Stimulated activated naive CD8-positive, alpha-beta T cell treated with anti-CD3 and anti-CD28 coated beads, Interleukin-15, amount 100 ng/mL, for 72 hours (primary cell): ENCODE measurements at regions not wholly inside any gene's neighbourhood (a gene's known extent, or its start where the extent isn't known, plus 50 kb on each side); places are given as distances from the start of the nearest gene placed in this dataset.

Experiments used
- ATAC-seq: fragments of 150-1000 bp; cut with Tn5 transposase; 2 replicates; pipeline ENCODE4 v1.10.0; 2021; ENCODE audit warnings: mild to moderate bottlenecking, moderate library complexity
- DNase-seq, 2 donors: peaks; one replicate each; pipeline ENCODE4 v3.0.0; 2021 to 2022
- H3K27ac Mint-ChIP-seq, 2 donors: one replicate each; pipeline ENCODE4 v1.8.0; 2022; ENCODE audit warnings: mild to moderate bottlenecking in 2 of 2, mixed read lengths in 2 of 2, moderate library complexity in 2 of 2
- H3K27me3 Mint-ChIP-seq: one replicate; pipeline ENCODE4 v1.8.0; 2022; ENCODE audit warnings: mixed read lengths
- H3K4me1 Mint-ChIP-seq: one replicate; pipeline ENCODE4 v1.8.0; 2022; ENCODE audit warnings: mild to moderate bottlenecking, mixed read lengths
- H3K4me3 Mint-ChIP-seq, 2 donors: one replicate each; pipeline ENCODE4 v1.8.0; 2022; ENCODE audit warnings: mild to moderate bottlenecking in 2 of 2, mixed read lengths in 2 of 2, moderate library complexity in 1 of 2
- H3K9me3 Mint-ChIP-seq, 2 donors: one replicate each; pipeline ENCODE4 v1.8.0; 2022; ENCODE audit warnings: mixed read lengths in 2 of 2

DNA sequence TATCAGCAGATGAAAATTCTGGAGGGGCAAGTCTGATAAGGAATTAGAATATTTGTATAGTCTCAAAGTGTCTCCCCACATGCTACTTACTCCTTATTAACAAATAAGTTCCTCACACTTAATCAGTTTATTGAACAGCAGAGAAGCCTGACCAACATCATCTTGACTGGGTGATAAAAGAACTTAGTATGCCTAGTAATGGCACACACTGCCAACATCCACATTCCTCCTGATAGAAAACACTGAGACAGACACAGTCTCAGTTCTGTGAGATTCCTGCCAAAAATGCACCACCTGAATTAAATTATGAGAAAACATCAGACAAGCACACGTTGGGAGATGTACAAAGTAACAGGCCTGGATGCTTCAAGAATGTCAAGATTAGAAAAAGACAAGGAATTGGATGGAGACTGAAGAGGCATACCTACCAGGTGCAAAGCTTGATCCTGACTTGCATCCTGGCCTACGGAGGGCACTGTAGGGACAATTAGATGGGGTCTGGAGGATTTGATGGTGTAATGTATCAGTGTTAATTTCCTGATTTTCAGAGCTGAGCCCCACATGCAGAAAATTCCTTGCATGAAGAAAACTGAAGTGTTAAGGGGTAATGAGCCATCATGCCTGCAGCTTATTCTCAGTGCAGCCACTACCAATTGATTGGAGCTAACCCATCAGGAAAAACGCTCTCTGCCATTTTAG is 200.4 kb upstream of the SH3BP4 start:
- Mint-ChIP-seq H3K27me3 (peaks cover 6% of the 10 kb centered on the region), H3K27ac (no peak overlapping the region), H3K4me1 (no peaks in the 10 kb centered on the region), H3K9me3 (peaks cover 0 to 8% of the 10 kb centered on the region in 2 donors), H3K4me3 (no peak overlapping the region)
- no peak for DNase-seq
- ATAC-seq, result no peak

DNA sequence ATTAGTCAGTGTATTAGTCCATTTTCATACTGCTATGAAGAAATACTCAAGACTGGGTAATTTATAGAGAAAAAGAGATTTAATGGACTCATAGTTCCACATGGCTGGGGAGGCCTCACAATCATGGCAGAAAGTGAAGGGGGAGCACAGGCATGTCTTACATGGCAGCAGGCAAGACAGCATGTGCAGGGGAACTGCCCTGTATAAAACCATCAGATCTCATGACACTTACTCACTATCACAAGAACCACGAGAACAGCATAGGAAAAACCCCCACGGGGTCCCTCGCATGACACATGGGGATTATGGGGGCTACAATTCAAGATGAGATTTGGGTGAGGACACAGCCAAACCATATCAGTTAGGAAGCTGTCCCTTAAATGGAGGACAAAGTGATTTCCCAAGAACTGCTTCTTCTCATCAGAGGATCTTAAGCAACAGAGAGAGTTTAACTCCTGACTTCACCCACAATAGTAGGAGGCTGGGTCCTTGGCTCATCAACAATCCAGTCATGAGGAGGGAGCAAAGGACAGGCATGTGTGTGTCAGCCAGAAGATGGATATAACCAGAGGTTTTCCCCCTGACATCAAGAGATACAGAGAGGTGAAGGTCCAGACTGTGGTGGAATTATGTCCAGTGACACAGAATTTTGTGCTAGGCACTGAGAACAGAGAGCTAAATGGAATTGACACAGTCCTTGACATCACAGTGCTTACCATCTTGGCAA is 203.8 kb upstream of the SH3BP4 start:
- H3K27me3 Mint-ChIP-seq, result no peaks in the 10 kb centered on the region

DNA sequence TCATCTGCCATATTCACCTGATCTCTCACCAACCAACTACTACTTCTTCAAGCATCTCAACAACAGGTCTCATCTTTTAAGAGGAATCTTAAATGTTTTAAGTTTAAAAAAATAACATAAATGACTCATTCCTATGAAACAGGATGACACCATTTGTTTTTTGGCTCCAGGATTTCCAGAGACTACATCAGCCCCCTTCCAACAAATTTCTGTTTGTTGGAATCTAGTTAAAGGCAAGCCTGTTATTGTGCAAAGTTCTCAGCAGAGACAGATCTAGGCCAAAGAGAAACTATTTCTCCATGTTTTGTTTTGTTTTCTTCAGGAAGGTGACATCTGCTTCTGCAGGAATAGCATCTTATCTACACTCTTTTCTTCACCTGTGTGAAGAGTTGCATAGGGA is 204.8 kb upstream of the SH3BP4 start:
- Mint-ChIP-seq H3K9me3 (no peaks in the 10 kb centered on the region), H3K27me3 (no peaks in the 10 kb centered on the region), H3K4me1 (no peaks in the 10 kb centered on the region), H3K27ac (no peak overlapping the region), H3K4me3 (no peak overlapping the region)
- ATAC-seq (no peak), DNase-seq (no peak)

More for the DNA sequence above, 203.8 kb upstream of the SH3BP4 start:
- ATAC-seq (no peak), DNase-seq (no peak)
- Mint-ChIP-seq H3K9me3 (no peaks in the 10 kb centered on the region), H3K4me3 (no peak overlapping the region), H3K27ac (no peak overlapping the region), H3K4me1 (no peaks in the 10 kb centered on the region)

DNA sequence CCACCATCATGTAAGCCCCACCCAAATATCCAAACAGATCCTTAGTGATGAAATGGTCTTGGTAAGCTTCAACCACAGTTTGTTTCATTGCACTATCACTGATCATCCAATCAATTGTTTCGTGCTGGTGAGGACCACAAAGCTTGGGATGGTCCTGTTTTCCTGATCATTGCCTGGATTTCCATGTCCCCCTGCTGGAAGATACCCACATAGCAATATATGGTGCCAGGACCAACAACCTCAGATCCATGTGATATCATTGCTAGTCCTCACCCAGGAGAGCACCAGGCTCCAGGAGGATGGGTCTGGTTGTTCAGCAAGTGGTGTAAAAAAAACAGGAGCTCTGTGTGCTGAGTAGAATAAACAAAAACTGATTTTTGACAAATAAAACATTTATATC is 206.5 kb upstream of the SH3BP4 start:
- H3K27me3 Mint-ChIP-seq, result no peaks in the 10 kb centered on the region
- H3K4me1 Mint-ChIP-seq, result no peaks in the 10 kb centered on the region
- no peak overlapping the region for H3K4me3 Mint-ChIP-seq
- H3K9me3 Mint-ChIP-seq, result no peaks in the 10 kb centered on the region
- no peak for DNase-seq
- H3K27ac Mint-ChIP-seq, result no peak overlapping the region
- no peak for ATAC-seq

DNA sequence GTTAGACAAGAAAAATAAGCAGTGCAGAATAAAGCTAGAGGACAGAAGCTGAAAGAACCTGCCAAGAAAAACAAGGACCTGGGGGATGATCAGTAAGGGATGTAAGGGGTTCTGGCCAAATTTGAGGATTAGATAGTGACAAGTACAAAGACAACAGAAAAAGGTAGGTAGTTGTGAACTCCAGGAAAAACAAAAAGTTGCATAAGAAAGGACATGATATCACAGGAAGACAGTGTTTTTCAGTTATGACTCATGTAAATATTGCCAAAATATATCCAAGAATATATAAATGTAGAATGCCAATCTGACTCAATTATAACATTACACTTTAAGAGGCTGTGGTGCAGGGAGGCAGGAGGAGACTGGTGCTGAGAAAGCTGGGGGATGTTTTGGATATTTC is 209.8 kb upstream of the SH3BP4 start:
- Mint-ChIP-seq H3K9me3 (no peaks in the 10 kb centered on the region), H3K4me1 (no peaks in the 10 kb centered on the region), H3K27ac (no peak overlapping the region), H3K4me3 (no peak overlapping the region), H3K27me3 (peaks cover 16% of the 10 kb centered on the region)
- DNase-seq, result no peak
- ATAC-seq, result no peak

DNA sequence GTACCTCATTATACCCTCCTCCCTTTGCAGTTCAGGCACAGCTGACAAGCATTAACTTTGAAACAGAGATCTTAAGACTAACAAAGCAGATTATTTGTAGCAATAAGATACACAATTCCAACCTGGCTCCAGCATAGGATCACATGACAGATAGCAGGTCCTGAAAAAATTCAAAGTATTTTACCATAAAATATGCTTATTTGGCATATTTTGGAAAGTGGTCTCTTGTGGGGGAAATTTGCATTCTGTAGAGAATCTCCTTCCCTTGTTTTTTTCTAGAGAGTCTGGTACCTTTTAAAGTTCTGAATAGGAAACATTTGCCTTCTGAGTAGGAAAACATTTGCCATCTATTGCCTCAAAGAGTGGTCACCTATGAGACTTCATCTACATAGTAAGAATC is 212.8 kb upstream of the SH3BP4 start:
- Mint-ChIP-seq H3K27ac (no peak overlapping the region), H3K4me1 (no peaks in the 10 kb centered on the region), H3K27me3 (peaks cover 35% of the 10 kb centered on the region), H3K9me3 (peaks cover 6 to 15% of the 10 kb centered on the region in 2 donors), H3K4me3 (no peak overlapping the region)
- DNase-seq (no peak), ATAC-seq (no peak)

DNA sequence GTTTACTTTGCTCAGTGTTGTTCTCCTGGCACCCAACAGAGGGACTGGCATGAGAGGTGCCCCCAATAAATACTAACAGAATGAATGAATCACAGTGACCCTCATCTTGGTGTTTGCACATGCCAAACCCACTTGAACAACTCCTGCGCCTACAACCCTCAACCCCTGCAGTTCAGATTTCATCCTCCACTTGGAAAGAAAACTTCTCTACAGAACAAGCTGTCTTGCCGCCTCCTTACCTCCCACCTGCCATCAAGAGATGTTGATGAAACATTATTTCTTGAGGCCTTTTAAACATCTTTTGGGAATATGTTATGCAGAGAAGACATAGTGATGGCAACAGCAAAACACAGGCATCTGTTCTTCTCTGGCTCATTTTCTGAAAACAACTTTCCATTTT is 216.0 kb upstream of the SH3BP4 start:
- Mint-ChIP-seq H3K27ac (no peak overlapping the region), H3K9me3 (peaks cover 6 to 15% of the 10 kb centered on the region in 2 donors), H3K27me3 (peaks cover 35% of the 10 kb centered on the region), H3K4me3 (no peak overlapping the region), H3K4me1 (no peaks in the 10 kb centered on the region)
- no peak for DNase-seq
- no peak for ATAC-seq

DNA sequence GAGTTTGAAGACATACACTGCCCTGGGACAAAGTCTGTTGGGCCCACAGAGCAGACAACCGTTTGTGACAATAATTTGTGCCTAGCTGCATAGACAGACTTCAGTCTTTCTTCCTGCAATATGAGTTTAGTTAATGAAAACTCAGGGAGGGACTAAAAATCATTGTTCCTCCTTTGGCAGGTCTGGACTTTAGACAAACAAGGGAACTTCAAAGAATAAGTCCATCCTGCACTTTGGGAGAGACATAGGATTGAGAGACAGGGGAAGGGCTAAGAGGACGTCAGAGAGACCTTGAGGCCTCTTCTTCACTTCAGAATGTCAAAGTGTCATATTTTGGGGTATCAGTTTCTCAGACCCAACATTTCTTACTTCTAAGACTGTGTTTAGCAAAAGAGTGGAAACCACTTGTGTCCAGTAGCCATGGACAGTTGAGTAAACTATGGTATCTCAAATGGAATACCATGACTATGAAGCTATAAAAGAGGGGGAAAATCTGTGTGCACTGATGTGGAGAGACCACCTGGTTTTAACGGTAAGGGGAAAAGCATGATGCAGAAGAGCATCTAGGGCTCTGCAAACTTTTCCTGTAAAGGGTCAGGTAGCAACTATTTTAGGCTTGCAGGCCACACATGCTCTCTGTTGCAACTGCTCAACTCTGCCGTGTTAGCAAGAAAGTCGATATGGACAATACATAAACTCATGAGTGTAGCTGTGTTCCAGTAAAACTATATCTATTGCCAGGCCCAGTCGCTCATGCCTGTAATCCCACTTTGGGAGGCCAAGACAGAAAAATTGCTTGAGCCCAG is 217.8 kb upstream of the SH3BP4 start:
- Mint-ChIP-seq H3K4me1 (no peaks in the 10 kb centered on the region), H3K4me3 (no peak overlapping the region), H3K27me3 (peaks cover 35% of the 10 kb centered on the region), H3K9me3 (peaks cover 6 to 15% of the 10 kb centered on the region in 2 donors), H3K27ac (no peak overlapping the region)
- ATAC-seq, result no peak
- DNase-seq, result no peak

DNA sequence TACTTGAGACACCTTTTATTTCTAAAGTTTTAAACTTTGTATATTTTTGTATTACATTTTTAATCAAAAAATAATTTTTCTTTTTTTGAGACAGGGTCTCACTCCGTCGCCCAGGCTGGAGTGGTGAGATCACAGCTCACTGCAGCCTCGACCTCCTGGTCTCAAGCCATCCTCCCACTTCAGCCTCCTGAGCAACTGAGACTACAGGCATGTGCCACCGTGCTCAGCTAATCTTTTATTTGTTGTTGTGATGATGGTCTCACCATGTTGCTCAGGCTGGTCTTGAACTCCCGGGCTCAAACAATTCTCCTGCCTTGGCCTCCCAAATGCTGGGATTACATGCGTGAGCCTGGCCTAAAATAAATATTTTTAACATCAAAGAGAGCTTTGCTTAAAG is 218.7 kb upstream of the SH3BP4 start:
- H3K27ac Mint-ChIP-seq, result no peak overlapping the region
- ATAC-seq (no peak), DNase-seq (no peak)
- no peak overlapping the region for H3K4me3 Mint-ChIP-seq
- H3K4me1 Mint-ChIP-seq, result no peaks in the 10 kb centered on the region
- H3K9me3 Mint-ChIP-seq, result peaks cover 6 to 15% of the 10 kb centered on the region in 2 donors
- H3K27me3 Mint-ChIP-seq, result peaks cover 29% of the 10 kb centered on the region

DNA sequence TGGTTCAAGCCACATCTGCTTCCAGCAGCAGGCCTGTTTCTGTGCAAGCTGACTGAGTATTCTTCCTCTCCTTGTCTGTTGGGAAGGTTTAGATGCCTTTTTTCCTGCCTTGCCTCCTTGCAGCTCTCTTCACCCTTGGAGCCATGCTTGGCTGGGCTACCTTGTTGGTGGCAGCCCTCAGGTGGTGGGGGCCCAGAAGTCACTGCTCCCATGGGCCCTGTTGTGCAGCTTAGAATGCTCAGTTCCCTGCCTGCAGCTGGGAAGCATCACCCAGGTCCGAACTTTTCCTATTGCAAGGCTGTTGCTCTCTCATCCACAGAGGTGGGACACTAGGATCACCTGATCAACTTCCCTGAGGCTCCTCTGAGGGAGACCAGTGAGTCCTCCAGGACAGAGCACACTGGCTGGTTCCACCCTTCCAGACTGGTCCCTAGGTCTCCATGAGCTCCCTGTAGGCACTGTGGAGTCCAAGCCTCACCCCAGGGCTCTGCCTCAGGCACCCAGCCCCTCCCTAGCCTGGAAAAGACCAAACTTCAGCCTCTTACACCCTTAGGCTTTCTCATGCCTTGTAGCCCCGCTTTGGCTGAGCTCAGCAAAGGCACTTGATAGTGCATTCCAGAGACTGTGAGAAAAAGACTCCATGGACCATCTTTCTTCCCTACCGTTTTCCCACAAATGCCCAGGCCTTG is 219.3 kb upstream of the SH3BP4 start:
- H3K27me3 Mint-ChIP-seq, result peaks cover 23% of the 10 kb centered on the region
- no peak overlapping the region for H3K4me3 Mint-ChIP-seq
- no peak overlapping the region for H3K27ac Mint-ChIP-seq
- no peak for ATAC-seq
- peaks cover 6 to 15% of the 10 kb centered on the region in 2 donors for H3K9me3 Mint-ChIP-seq
- no peaks in the 10 kb centered on the region for H3K4me1 Mint-ChIP-seq
- no peak for DNase-seq

DNA sequence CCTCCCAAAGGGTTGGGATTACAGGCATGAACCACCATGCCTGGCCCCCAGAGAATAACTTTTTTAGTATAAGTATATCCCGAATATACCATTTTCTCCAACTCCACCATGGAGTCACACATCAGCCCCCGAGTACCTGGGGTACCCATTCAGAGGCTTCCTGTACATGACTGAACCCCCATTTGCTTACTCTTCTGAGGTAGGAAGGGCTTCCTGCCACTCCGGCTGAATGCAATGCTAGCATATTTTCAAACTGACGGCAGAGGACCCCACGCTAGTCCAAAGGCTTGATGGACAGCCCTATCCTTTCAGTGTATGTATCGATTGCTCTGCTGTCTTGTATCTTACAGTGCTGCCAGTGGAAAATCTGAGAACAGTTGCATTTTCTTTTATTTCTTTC is 220.6 kb upstream of the SH3BP4 start:
- H3K27me3 Mint-ChIP-seq, result peaks cover 12% of the 10 kb centered on the region

DNA sequence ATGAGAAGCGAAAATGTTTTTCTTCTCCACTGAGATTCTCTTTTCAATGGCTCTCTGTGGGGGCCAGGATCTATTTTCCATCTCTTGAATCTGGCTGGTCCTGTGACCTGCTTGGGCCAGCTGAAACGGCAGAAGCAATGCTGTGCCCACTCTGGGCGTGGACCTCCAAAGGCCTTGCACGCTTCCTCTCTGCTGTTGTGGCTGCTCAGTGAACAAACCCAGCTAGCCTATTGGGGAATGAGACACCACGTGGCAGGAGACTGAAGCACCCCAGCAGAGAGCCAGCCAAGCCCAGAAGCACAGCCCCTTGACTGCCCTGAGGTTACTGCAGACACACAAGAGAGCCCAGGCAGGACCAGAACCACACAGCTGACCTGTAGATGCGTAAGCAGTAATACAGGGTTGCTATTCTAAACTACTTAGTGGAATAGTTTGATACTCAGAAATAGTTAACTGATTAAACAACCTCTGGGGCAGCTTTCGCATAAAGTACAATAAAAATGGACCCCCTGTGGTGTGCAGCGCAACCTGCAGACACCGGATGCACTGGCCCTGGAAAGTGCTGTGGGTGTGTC is 221.7 kb upstream of the SH3BP4 start:
- ATAC-seq, result no peak
- Mint-ChIP-seq H3K4me1 (no peaks in the 10 kb centered on the region), H3K4me3 (no peak overlapping the region), H3K9me3 (peaks cover 0 to 2% of the 10 kb centered on the region in 2 donors), H3K27me3 (peaks cover 1% of the 10 kb centered on the region), H3K27ac (no peak overlapping the region)
- DNase-seq, result no peak

More for the DNA sequence above, 220.6 kb upstream of the SH3BP4 start:
- Mint-ChIP-seq H3K27ac (no peak overlapping the region), H3K9me3 (peaks cover 6 to 13% of the 10 kb centered on the region in 2 donors), H3K4me1 (no peaks in the 10 kb centered on the region), H3K4me3 (no peak overlapping the region)
- ATAC-seq (no peak), DNase-seq (no peak)

DNA sequence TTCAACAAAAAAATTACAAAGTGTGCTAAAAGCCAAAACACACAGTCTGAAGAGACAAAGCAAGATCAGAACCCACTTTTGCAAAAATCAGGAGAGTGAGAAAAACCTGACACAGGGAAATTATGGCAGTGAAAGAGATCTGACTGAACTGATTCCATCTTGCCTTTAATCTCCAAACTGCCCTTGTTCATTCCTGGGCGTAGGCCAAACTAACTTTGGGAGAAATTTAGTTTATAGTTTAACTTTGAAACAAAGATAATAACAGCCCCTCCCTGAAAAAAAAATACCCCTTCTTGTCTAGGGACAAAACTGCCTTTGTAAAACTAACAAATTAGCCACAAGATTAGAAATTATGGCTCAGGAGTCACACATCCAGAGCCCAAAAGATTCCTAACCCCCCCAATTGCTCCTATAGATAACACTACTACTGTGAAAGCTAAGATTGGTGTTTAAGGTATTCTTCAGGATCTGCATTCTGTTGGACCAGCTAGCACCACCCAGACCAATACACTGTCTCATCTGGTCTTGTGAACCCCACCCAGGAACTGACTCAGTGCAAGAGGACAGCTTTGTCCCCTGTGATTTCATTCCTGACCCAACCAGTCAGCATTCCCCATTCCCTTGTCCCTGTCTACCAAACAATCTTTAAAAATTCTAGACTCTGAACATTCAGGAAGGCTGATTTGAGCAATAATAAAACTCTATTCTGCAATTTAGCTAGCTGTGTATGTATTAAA is 226.1 kb upstream of the SH3BP4 start:
- H3K4me1 Mint-ChIP-seq, result no peaks in the 10 kb centered on the region
- peaks cover 6% of the 10 kb centered on the region for H3K27me3 Mint-ChIP-seq
- H3K27ac Mint-ChIP-seq, result no peak overlapping the region
- H3K9me3 Mint-ChIP-seq, result no peaks in the 10 kb centered on the region
- ATAC-seq (no peak), DNase-seq (no peak)
- no peak overlapping the region for H3K4me3 Mint-ChIP-seq

DNA sequence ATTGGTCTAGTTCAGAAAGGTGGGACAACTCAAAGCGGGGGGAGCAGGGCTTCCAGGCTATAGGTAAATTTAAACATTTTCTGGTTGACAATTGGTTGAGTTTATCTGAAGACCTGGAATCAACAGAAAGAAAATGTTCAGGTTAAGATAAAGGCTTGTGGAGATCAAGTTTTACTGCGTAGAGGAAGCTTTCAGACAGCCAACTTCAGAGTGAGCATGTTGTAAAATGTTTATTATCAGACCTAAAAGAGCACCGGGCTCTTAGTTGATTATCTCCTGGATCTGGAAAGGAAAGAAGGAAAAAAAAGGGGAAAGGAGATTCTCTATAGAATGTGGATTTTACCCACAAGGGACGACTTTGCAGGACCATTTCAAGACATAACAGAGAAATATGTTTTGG is 227.0 kb upstream of the SH3BP4 start:
- H3K4me1 Mint-ChIP-seq, result no peaks in the 10 kb centered on the region
- ATAC-seq, result no peak
- no peak overlapping the region for H3K27ac Mint-ChIP-seq
- H3K9me3 Mint-ChIP-seq, result no peaks in the 10 kb centered on the region
- H3K27me3 Mint-ChIP-seq, result peaks cover 6% of the 10 kb centered on the region
- DNase-seq, result no peak
- no peak overlapping the region for H3K4me3 Mint-ChIP-seq

DNA sequence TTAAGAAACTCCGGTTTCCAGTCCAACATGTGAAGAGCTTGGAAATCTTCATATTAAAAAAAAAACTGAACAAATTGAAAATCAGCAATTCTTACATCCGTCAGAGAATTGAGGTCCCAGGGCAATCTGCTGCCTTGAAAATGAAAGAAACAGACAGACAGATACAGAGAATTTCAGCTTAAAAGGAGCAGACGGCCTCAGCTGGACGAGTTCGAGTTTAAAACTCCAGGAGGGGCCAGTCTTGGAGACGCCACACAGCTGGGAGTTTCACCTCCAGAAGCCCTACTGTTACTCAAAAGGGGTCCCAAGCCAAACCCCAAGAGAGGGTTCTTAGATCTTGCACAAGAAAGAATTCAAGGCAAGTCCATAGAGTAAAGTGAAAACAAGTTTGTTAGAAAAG is 226.5 kb upstream of the ARL4C start:
- H3K27ac Mint-ChIP-seq, result no peak overlapping the region
- no peak for DNase-seq

More for the DNA sequence above, 226.5 kb upstream of the ARL4C start:
- H3K4me1 Mint-ChIP-seq, result no peaks in the 10 kb centered on the region
- H3K9me3 Mint-ChIP-seq, result no peaks in the 10 kb centered on the region
- no peak overlapping the region for H3K4me3 Mint-ChIP-seq
- ATAC-seq, result no peak
- H3K27me3 Mint-ChIP-seq, result peaks cover 6% of the 10 kb centered on the region
